ENCODE measurements at regions not wholly inside any gene's neighbourhood (a gene's known extent, or its start where the extent isn't known, plus 50 kb on each side); places are given as distances from the start of the nearest gene placed in this dataset.

DNA sequence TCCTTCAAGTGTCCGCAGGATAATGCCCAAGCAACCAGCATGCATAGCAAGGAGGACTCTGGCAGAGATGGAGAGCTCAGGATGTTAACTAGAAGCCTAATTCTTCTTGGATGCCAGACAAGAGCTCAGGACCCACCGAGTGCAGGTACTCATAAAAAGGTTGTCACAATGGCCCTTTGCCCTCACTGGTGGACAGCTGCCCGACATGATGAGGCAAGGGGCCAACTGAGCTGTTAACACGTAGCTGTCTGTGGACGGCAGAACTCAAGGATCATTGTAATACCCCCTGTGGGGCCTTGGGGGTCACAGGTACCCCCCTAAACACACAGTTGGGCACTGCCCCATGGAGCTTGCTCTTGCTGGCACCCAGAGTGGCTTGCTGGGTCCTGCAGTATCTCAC, 393.7 kb downstream of the PIK3C3 start:
- TF ChIP-seq, protein P1, sequence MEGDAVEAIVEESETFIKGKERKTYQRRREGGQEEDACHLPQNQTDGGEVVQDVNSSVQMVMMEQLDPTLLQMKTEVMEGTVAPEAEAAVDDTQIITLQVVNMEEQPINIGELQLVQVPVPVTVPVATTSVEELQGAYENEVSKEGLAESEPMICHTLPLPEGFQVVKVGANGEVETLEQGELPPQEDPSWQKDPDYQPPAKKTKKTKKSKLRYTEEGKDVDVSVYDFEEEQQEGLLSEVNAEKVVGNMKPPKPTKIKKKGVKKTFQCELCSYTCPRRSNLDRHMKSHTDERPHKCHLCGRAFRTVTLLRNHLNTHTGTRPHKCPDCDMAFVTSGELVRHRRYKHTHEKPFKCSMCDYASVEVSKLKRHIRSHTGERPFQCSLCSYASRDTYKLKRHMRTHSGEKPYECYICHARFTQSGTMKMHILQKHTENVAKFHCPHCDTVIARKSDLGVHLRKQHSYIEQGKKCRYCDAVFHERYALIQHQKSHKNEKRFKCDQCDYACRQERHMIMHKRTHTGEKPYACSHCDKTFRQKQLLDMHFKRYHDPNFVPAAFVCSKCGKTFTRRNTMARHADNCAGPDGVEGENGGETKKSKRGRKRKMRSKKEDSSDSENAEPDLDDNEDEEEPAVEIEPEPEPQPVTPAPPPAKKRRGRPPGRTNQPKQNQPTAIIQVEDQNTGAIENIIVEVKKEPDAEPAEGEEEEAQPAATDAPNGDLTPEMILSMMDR (IDR thresholded peaks at IDR 0.05), result no peak
- TF ChIP-seq EP300 (IDR thresholded peaks at IDR 0.05), result no peak
- TF ChIP-seq POLR2A (IDR thresholded peaks at IDR 0.05), result no peak
- no peaks in the 10 kb centered on the region for H3K4me1 ChIP-seq
- 58 to 82% methylated on average over 5 of the region's 5 CpGs for WGBS, 2 donors
- H3K9me3 ChIP-seq, result no peaks in the 10 kb centered on the region
- H3K4me3 ChIP-seq, result no peak overlapping the region
- H3K36me3 ChIP-seq, result no peaks in the 10 kb centered on the region
- no peak for DNase-seq (ENCODE audit: low spot score in 2 of 2)
- no peaks in the 10 kb centered on the region for H3K27me3 ChIP-seq
- no peak overlapping the region for H3K27ac ChIP-seq

DNA sequence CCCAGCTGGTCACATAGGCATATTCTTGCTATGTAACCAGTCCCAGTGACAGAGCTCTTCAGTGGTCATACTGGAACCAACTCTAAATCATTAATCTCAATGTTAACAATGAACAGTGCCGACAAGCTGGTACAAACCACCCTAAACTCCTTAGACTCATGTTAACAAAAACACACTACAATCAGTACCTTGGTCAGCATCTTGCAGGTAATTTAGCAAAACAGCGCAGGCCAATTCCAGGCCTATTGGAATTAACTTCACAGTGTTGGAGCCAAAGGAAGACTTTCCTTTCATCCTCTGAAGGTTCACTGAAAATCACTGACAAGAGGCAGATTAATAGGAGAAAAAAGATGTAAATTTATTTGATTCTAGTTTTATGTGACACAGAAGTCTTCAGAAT, 396.4 kb downstream of the PIK3C3 start:
- Histone ChIP-seq H3K27ac (no peak overlapping the region), H3K36me3 (no peaks in the 10 kb centered on the region), H3K27me3 (no peaks in the 10 kb centered on the region), H3K9me3 (no peaks in the 10 kb centered on the region), H3K4me1 (no peaks in the 10 kb centered on the region), H3K4me3 (no peak overlapping the region)
- TF ChIP-seq POLR2A (IDR thresholded peaks at IDR 0.05), result no peak
- WGBS, 2 donors, result 56 to 81% methylated on average over 2 of the region's 2 CpGs
- no peak for DNase-seq (ENCODE audit: low spot score in 2 of 2)

DNA sequence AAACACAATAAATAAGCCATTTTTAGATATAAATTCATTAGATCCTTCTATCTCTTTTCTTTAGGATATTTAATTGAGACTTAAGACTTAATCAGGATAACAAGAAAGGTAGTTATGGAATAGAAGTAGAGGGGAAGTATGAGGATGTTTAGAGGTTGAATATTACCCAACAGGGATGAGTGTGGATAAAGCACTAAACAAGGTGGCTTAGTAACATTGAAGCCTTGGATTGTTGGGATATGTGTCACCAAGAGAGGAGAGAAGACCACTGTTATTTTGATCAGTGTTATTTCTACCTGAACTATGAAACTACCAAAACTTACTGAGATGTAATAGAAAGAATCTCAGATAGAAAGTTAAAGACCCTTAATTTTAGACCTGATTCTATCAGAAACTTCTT, 405.7 kb downstream of the PIK3C3 start:
- no peaks in the 10 kb centered on the region for H3K4me1 ChIP-seq
- DNase-seq (ENCODE audit: low spot score in 2 of 2), result no peak
- no peaks in the 10 kb centered on the region for H3K36me3 ChIP-seq
- no peak overlapping the region for H3K27ac ChIP-seq
- no peaks in the 10 kb centered on the region for H3K27me3 ChIP-seq
- TF ChIP-seq, protein P1 (IDR thresholded peaks at IDR 0.05), result no peak
- TF ChIP-seq POLR2A (IDR thresholded peaks at IDR 0.05) (no peak), EP300 (IDR thresholded peaks at IDR 0.05) (no peak)
- H3K4me3 ChIP-seq, result no peak overlapping the region
- H3K9me3 ChIP-seq, result no peaks in the 10 kb centered on the region

DNA sequence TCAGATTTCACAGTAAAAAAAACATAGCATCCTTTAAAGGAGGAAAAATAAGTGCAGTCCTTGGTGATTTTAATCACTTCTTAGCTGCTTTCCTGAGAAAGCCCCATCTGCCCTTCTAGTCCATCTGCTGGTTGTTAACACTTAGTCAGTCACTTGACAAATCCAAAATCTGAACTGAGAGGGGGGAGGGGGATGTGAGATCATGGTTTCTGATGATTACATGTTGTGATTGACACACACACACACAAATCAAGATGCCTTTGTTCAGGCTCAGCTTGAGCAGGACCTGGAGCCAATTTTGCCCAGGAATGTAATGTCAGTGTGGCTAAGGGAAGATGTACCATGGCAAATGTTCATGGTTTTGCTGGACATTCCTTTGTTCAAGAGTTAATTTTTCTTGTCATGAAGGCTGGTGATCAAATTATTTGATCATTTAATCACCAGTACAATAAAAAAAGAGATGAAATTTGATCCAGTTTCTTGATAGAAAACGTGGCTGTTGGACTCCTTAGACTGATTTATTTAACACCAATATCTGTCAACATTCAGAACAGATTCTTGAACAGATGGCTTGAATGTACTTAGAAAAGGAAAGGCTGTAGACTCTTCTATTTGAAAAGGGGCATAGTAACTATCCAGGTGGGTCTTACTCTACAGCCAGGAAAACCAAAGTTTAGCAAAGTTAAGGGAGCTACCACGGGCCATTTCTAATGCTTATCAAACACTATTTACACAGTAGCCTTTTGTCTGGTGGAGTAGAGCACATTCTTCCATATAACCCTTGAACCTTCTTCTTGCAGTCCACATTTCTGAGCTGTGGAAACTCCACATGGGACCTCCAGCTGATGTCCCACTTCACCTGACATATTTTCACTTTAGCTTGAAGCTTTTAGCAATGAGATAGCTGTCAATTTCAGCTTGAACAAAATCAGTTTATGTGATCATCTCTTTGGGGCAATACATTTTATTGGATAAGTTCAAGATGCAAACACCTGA, 408.7 kb downstream of the PIK3C3 start:
- no peak for TF ChIP-seq POLR2A (IDR thresholded peaks at IDR 0.05)
- TF ChIP-seq, protein P1 (IDR thresholded peaks at IDR 0.05), result no peak
- TF ChIP-seq EP300 (IDR thresholded peaks at IDR 0.05), result no peak
- 27 to 30% methylated on average over 2 of the region's 2 CpGs for WGBS, 2 donors
- Histone ChIP-seq H3K9me3 (no peaks in the 10 kb centered on the region), H3K27ac (no peak overlapping the region), H3K36me3 (no peaks in the 10 kb centered on the region), H3K4me1 (no peaks in the 10 kb centered on the region), H3K27me3 (no peaks in the 10 kb centered on the region), H3K4me3 (no peak overlapping the region)
- no peak for DNase-seq (ENCODE audit: low spot score in 2 of 2)

DNA sequence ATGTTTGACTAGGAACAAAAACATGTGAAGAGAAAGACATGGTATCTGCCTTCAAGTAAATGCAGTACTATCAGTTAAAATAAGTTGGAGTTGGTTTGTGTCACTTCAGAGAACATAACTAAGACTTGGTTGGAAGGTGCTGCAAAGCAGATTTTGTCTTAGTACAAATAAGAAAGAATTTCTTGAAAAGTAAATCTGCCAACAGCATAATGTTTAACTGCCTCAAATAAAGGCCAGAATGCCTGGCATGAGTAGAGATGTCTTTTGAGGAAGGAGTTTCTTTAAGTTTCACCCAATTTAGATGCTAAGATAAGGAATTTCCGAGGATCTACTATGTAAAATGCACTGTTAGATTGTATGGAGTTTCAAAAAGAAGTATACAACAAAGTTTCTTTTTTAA, 409.7 kb downstream of the PIK3C3 start:
- no peak for DNase-seq (ENCODE audit: low spot score in 2 of 2)
- TF ChIP-seq POLR2A (IDR thresholded peaks at IDR 0.05), result no peak
- no peak for TF ChIP-seq EP300 (IDR thresholded peaks at IDR 0.05)
- TF ChIP-seq, protein P1 (IDR thresholded peaks at IDR 0.05), result no peak
- no peak overlapping the region for H3K4me3 ChIP-seq
- no peaks in the 10 kb centered on the region for H3K4me1 ChIP-seq
- H3K9me3 ChIP-seq, result no peaks in the 10 kb centered on the region
- H3K27me3 ChIP-seq, result no peaks in the 10 kb centered on the region
- no peaks in the 10 kb centered on the region for H3K36me3 ChIP-seq
- H3K27ac ChIP-seq, result no peak overlapping the region
- 70 to 76% methylated on average over 1 of the region's 1 CpG for WGBS, 2 donors

Data from tibial nerve (tissue), 4 donors.